ENCODE measurements at regions not wholly inside any gene's neighbourhood (a gene's known extent, or its start where the extent isn't known, plus 50 kb on each side); places are given as distances from the start of the nearest gene placed in this dataset.

GRCh38 chr15:95880630-95881029 is 449.9 kb upstream of the NR2F2 start:
- H3K9me3 Mint-ChIP-seq: no peaks in the 10 kb centered on the region
- no peaks in the 10 kb centered on the region for H3K36me3 Mint-ChIP-seq (ENCODE audit: low read depth)
- H3K27me3 Mint-ChIP-seq: no peaks in the 10 kb centered on the region
- H3K4me1 Mint-ChIP-seq: peaks cover 20% of the 10 kb centered on the region
- no peak for ATAC-seq
- DNase-seq: no peak
- H3K4me3 Mint-ChIP-seq: no peak overlapping the region
- peak overlapping the region; percentile 39 for H3K27ac Mint-ChIP-seq

- no peak for ATAC-seq
- H3K27ac Mint-ChIP-seq: no peak overlapping the region
- no peaks in the 10 kb centered on the region for H3K27me3 Mint-ChIP-seq
- H3K9me3 Mint-ChIP-seq: no peaks in the 10 kb centered on the region
- H3K4me1 Mint-ChIP-seq: peaks cover 16% of the 10 kb centered on the region
- H3K4me3 Mint-ChIP-seq: no peak overlapping the region
- H3K36me3 Mint-ChIP-seq (ENCODE audit: low read depth): no peaks in the 10 kb centered on the region
- DNase-seq: no peak
Measured at GRCh38 chr15:95883064-95883463, 447.4 kb upstream of the NR2F2 start.

GRCh38 chr15:95884276-95884675 is 446.2 kb upstream of the NR2F2 start:
- Mint-ChIP-seq H3K27me3 (no peaks in the 10 kb centered on the region), H3K9me3 (no peaks in the 10 kb centered on the region), H3K4me3 (no peak overlapping the region), H3K4me1 (peaks cover 12% of the 10 kb centered on the region), H3K27ac (no peak overlapping the region), H3K36me3 (ENCODE audit: low read depth) (no peaks in the 10 kb centered on the region)
- no peak for DNase-seq
- no peak for ATAC-seq

- H3K36me3 Mint-ChIP-seq (ENCODE audit: low read depth): no peaks in the 10 kb centered on the region
- H3K27me3 Mint-ChIP-seq: no peaks in the 10 kb centered on the region
- H3K4me1 Mint-ChIP-seq: no peaks in the 10 kb centered on the region
- ATAC-seq (no peak), DNase-seq (no peak)
- no peak overlapping the region for H3K4me3 Mint-ChIP-seq
- peaks cover 4% of the 10 kb centered on the region for H3K9me3 Mint-ChIP-seq
- no peak overlapping the region for H3K27ac Mint-ChIP-seq
Measured at GRCh38 chr15:95887666-95888390, 442.7 kb upstream of the NR2F2 start.

GRCh38 chr15:95888762-95889161 is 441.7 kb upstream of the NR2F2 start:
- Mint-ChIP-seq H3K9me3 (peaks cover 4% of the 10 kb centered on the region), H3K27me3 (no peaks in the 10 kb centered on the region), H3K27ac (no peak overlapping the region), H3K4me1 (no peaks in the 10 kb centered on the region), H3K4me3 (no peak overlapping the region), H3K36me3 (ENCODE audit: low read depth) (no peaks in the 10 kb centered on the region)
- ATAC-seq (no peak), DNase-seq (no peak)

DNA sequence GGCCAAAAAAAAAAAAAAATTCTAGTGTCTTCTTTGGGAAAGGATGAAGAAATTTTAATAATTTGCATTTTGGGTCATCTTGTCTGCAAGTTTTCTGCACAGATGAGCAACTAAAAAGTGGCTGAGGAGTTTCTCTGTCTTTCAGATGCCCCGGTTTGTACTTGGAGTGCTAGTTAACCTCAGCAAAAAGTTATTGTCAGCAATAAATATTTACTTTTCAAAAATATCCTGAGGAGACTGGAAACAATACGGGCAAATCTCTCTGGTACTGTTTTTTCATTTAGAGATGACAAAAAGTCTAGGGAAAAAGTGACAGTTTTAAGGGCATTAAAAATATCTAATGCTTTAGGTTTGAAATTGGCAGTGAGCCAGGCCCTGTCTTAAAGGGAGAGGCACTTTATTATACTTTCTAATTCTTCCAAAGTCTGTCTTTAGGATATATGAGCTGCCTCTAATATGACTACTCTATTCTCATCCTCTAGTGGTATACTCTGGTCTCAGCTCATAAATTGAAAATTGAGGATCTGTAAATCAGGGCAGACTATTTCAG is 436.0 kb upstream of the NR2F2 start:
- DNase-seq: no peak
- Mint-ChIP-seq H3K9me3 (peaks cover 4% of the 10 kb centered on the region), H3K27ac (no peak overlapping the region), H3K4me3 (no peak overlapping the region), H3K4me1 (no peaks in the 10 kb centered on the region), H3K27me3 (peaks cover 2% of the 10 kb centered on the region), H3K36me3 (ENCODE audit: low read depth) (no peaks in the 10 kb centered on the region)
- no peak for ATAC-seq

DNA sequence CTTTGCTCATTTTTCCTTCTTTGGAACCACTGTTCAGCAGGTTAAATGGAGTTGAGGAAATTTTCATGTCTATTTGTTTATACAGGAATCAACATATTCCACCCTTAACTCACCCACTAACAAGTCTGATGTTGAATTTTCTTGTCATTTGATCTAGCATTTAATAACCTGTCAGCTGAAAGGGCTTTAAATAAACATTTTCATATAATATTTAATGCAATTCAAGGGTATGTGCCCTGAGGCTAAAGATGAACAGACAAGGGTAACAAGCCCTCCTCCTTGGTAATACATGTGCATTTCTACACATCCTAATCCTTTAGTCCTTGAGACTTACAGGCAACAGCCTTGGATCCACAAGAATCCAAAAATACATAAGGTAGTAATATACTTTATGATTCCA is 435.0 kb upstream of the NR2F2 start:
- DNase-seq (no peak), ATAC-seq (no peak)
- H3K36me3 Mint-ChIP-seq (ENCODE audit: low read depth): no peaks in the 10 kb centered on the region
- H3K4me3 Mint-ChIP-seq: no peak overlapping the region
- no peaks in the 10 kb centered on the region for H3K4me1 Mint-ChIP-seq
- H3K9me3 Mint-ChIP-seq: peaks cover 4% of the 10 kb centered on the region
- no peak overlapping the region for H3K27ac Mint-ChIP-seq
- peaks cover 2% of the 10 kb centered on the region for H3K27me3 Mint-ChIP-seq

- Mint-ChIP-seq H3K4me3 (no peak overlapping the region), H3K27ac (no peak overlapping the region), H3K9me3 (no peaks in the 10 kb centered on the region), H3K36me3 (ENCODE audit: low read depth) (no peaks in the 10 kb centered on the region), H3K27me3 (peaks cover 5% of the 10 kb centered on the region), H3K4me1 (no peaks in the 10 kb centered on the region)
- DNase-seq (no peak), ATAC-seq (no peak)
Measured at GRCh38 chr15:95897651-95898050, 432.8 kb upstream of the NR2F2 start.

DNA sequence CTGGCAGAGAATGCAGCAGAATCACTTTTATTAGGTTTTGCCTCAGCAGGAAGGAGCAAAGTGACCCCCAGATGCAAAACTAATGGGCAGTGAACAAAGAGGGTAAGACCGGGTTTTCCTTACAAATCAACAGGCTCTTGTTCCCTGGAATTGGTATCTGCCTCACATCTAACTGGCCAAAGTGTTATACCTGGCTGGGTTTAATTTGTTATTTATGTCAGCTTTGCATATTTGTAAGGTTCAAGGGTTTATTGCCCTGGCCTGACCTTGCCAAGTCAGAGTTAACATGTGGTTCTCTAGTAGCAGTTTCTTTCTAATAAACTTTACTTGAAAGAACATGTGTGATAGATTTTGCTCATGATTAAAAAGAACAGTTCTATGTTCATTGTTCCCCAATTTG is 431.7 kb upstream of the NR2F2 start:
- H3K27me3 Mint-ChIP-seq: peaks cover 5% of the 10 kb centered on the region
- H3K27ac Mint-ChIP-seq: no peak overlapping the region
- no peaks in the 10 kb centered on the region for H3K36me3 Mint-ChIP-seq (ENCODE audit: low read depth)
- H3K9me3 Mint-ChIP-seq: no peaks in the 10 kb centered on the region
- H3K4me1 Mint-ChIP-seq: no peaks in the 10 kb centered on the region
- ATAC-seq: no peak
- H3K4me3 Mint-ChIP-seq: no peak overlapping the region
- DNase-seq: no peak

DNA sequence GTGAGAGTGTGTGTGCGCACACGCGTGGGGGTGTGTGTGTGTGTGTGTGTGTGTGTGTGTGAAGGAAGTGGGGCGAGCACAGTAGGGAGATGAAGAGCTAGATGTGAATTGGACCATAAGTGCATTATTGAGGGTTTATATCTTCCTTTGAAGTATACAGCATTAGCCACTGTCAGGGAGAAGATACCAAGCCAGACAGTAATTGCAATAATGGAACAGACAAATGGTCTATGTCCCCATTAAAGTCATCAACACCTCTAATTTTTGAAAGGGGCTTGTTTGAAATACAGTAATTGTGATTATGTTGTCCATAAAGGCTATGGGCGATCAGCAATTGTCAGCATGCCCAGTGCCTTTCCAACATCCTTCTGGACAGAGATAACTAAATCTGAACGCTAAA is 429.2 kb upstream of the NR2F2 start:
- no peak overlapping the region for H3K4me3 Mint-ChIP-seq
- ATAC-seq: no peak

GRCh38 chr15:95902606-95903005 is 427.9 kb upstream of the NR2F2 start:
- no peak overlapping the region for H3K27ac Mint-ChIP-seq
- no peaks in the 10 kb centered on the region for H3K9me3 Mint-ChIP-seq
- no peaks in the 10 kb centered on the region for H3K4me1 Mint-ChIP-seq
- H3K36me3 Mint-ChIP-seq (ENCODE audit: low read depth): no peaks in the 10 kb centered on the region
- H3K4me3 Mint-ChIP-seq: no peak overlapping the region
- ATAC-seq: no peak
- no peak for DNase-seq
- H3K27me3 Mint-ChIP-seq: peaks cover 3% of the 10 kb centered on the region

More for the DNA sequence above, 429.2 kb upstream of the NR2F2 start:
- no peak for DNase-seq
- no peak overlapping the region for H3K27ac Mint-ChIP-seq
- H3K36me3 Mint-ChIP-seq (ENCODE audit: low read depth): no peaks in the 10 kb centered on the region
- no peaks in the 10 kb centered on the region for H3K9me3 Mint-ChIP-seq
- peaks cover 5% of the 10 kb centered on the region for H3K27me3 Mint-ChIP-seq
- H3K4me1 Mint-ChIP-seq: no peaks in the 10 kb centered on the region

DNA sequence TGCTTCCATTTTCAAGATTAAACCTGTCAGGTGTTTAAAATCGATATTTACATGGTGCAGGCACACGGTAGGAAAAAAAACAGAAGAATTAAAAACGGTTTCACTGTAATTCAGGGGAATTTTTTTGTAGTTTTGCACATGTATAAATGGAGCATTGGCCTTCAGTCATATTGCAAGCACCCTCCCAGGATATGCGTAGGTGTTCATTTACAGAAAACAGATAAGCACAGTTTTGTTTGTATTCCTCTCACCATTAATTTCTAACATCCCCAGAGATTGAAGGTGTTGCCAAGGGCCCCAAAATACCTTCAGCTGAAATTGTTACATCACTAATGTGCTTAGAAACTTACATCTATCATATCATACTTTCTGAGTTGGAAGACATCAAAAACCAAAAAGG is 427.1 kb upstream of the NR2F2 start:
- Mint-ChIP-seq H3K4me3 (no peak overlapping the region), H3K9me3 (no peaks in the 10 kb centered on the region), H3K36me3 (ENCODE audit: low read depth) (no peaks in the 10 kb centered on the region), H3K4me1 (no peaks in the 10 kb centered on the region), H3K27ac (no peak overlapping the region), H3K27me3 (peaks cover 3% of the 10 kb centered on the region)
- DNase-seq (no peak), ATAC-seq (no peak)

DNA sequence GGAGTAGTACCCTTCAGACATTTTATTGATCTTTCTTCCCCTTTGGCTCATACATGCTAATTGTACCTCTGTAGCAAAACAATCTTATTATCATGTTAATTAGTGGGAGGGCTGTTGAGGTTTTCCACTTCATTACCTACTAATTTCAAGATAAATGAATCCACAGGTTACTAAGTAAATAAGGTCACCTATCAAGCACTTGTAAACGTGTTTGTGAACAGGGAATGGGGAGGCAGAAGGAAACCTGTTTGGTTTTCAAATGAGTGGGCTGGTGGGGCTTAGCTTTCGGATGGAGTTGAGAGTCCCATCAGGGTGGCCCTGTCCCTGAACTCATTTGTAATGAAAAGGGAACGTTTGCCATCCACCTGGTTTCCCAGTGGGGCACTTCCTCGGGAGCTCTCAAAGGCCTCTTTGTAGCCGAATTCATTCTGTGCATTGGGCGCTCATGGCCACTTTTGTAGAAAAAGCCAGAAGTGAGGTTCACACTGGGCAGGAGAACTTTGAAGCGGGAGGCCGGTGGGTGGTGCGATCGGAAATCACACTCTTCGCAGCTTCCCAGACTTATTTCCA is 419.8 kb upstream of the NR2F2 start:
- Mint-ChIP-seq H3K4me3 (no peak overlapping the region), H3K36me3 (ENCODE audit: low read depth) (no peaks in the 10 kb centered on the region), H3K4me1 (no peaks in the 10 kb centered on the region), H3K27ac (no peak overlapping the region), H3K9me3 (no peaks in the 10 kb centered on the region), H3K27me3 (peaks cover 1% of the 10 kb centered on the region)
- ATAC-seq (no peak), DNase-seq (no peak)

GRCh38 chr15:95911570-95912279 is 418.8 kb upstream of the NR2F2 start:
- no peaks in the 10 kb centered on the region for H3K4me1 Mint-ChIP-seq
- no peaks in the 10 kb centered on the region for H3K36me3 Mint-ChIP-seq (ENCODE audit: low read depth)
- DNase-seq (no peak), ATAC-seq (no peak)
- H3K27ac Mint-ChIP-seq: no peak overlapping the region
- peaks cover 4% of the 10 kb centered on the region for H3K27me3 Mint-ChIP-seq
- H3K4me3 Mint-ChIP-seq: no peak overlapping the region
- no peaks in the 10 kb centered on the region for H3K9me3 Mint-ChIP-seq

- Mint-ChIP-seq H3K4me3 (no peak overlapping the region), H3K27ac (no peak overlapping the region), H3K4me1 (no peaks in the 10 kb centered on the region), H3K9me3 (no peaks in the 10 kb centered on the region), H3K36me3 (ENCODE audit: low read depth) (no peaks in the 10 kb centered on the region), H3K27me3 (peaks cover 5% of the 10 kb centered on the region)
- ATAC-seq: no peak
- DNase-seq: no peak
Measured at GRCh38 chr15:95912280-95912625, 418.2 kb upstream of the NR2F2 start.

All from activated naive CD8-positive, alpha-beta T cell treated with anti-CD3 and anti-CD28 coated beads, Interleukin-2, amount 50 U/mL, for 24 hours (primary cell).